ENCODE measurements at regions not wholly inside any gene's neighbourhood (a gene's known extent, or its start where the extent isn't known, plus 50 kb on each side); places are given as distances from the start of the nearest gene placed in this dataset.

- no peak overlapping the region for H3K23ac ChIP-seq (ENCODE audit: low read length in 2 of 2)
- no peak overlapping the region for H2BK15ac ChIP-seq (ENCODE audit: low read depth, poor library complexity, severe bottlenecking)
- no peak overlapping the region for H3K9ac ChIP-seq (ENCODE audit: low read length)
- H3K14ac ChIP-seq (ENCODE audit: low read length in 2 of 2), result no peak overlapping the region
- no peak overlapping the region for H3K4me2 ChIP-seq (ENCODE audit: low read length, poor library complexity, severe bottlenecking)
- H3K36me3 ChIP-seq (ENCODE audit: control insufficient read depth in 1 of 2, insufficient read depth in 2 of 2, low read depth in 1 of 2, low read length in 2 of 2), result no peaks in the 10 kb centered on the region
- DNase-seq, result no peak
- no peak overlapping the region for H2AFZ ChIP-seq (ENCODE audit: low read depth, low read length)
- no peak overlapping the region for H2AK5ac ChIP-seq (ENCODE audit: low read length, severe bottlenecking)
- H3K27ac ChIP-seq (ENCODE audit: low read length, poor library complexity, severe bottlenecking), result no peak overlapping the region
- no peak overlapping the region for H2BK5ac ChIP-seq (ENCODE audit: low read depth, low read length, poor library complexity, severe bottlenecking)
- no peak overlapping the region for H4K8ac ChIP-seq (ENCODE audit: low read length)
- no peak overlapping the region for H2BK120ac ChIP-seq (ENCODE audit: low read depth, low read length)
- no peak overlapping the region for H2BK12ac ChIP-seq (ENCODE audit: low read length in 2 of 2)
- 68% methylated on average over 2 of the region's 2 CpGs for WGBS
- H4K91ac ChIP-seq (ENCODE audit: low read length), result no peak overlapping the region
- no peaks in the 10 kb centered on the region for H3K79me1 ChIP-seq (replicated peaks; ENCODE audit: low read length, poor library complexity, severe bottlenecking)
- H3K4me3 ChIP-seq (ENCODE audit: insufficient read depth in 1 of 2, low read depth in 1 of 2, low read length in 2 of 2), result no peak overlapping the region
- H3K4me1 ChIP-seq (ENCODE audit: control insufficient read depth, insufficient read depth, low read depth, low read length), result no peaks in the 10 kb centered on the region
- H3K27me3 ChIP-seq (ENCODE audit: control insufficient read depth in 1 of 2, insufficient read depth in 1 of 2, low read length in 2 of 2), result no peaks in the 10 kb centered on the region
- H3K18ac ChIP-seq (ENCODE audit: low read depth in 1 of 2, low read length in 2 of 2), result no peak overlapping the region
- H3K9me3 ChIP-seq (ENCODE audit: control insufficient read depth, low read length), result no peaks in the 10 kb centered on the region
- no peak overlapping the region for H3K4ac ChIP-seq (ENCODE audit: low read depth in 1 of 2, low read length in 2 of 2)
These were observed 512.5 kb upstream of the CDH18 start for GRCh38 chr5:20500546-20500945.

- H3K4me3 ChIP-seq (ENCODE audit: insufficient read depth in 1 of 2, low read depth in 1 of 2, low read length in 2 of 2), result no peak overlapping the region
- H3K9ac ChIP-seq (ENCODE audit: low read length), result no peak overlapping the region
- no peak overlapping the region for H2BK5ac ChIP-seq (ENCODE audit: low read depth, low read length, poor library complexity, severe bottlenecking)
- H3K4me1 ChIP-seq (ENCODE audit: control insufficient read depth, insufficient read depth, low read depth, low read length), result no peaks in the 10 kb centered on the region
- H3K9me3 ChIP-seq (ENCODE audit: control insufficient read depth, low read length), result no peaks in the 10 kb centered on the region
- WGBS, result 51% methylated on average over 2 of the region's 3 CpGs
- no peak overlapping the region for H2AFZ ChIP-seq (ENCODE audit: low read depth, low read length)
- H3K36me3 ChIP-seq (ENCODE audit: control insufficient read depth in 1 of 2, insufficient read depth in 2 of 2, low read depth in 1 of 2, low read length in 2 of 2), result no peaks in the 10 kb centered on the region
- no peak overlapping the region for H4K8ac ChIP-seq (ENCODE audit: low read length)
- no peak for DNase-seq
- no peak overlapping the region for H3K18ac ChIP-seq (ENCODE audit: low read depth in 1 of 2, low read length in 2 of 2)
- H3K14ac ChIP-seq (ENCODE audit: low read length in 2 of 2), result no peak overlapping the region
- H4K91ac ChIP-seq (ENCODE audit: low read length), result no peak overlapping the region
- no peaks in the 10 kb centered on the region for H3K79me1 ChIP-seq (replicated peaks; ENCODE audit: low read length, poor library complexity, severe bottlenecking)
- H2BK15ac ChIP-seq (ENCODE audit: low read depth, poor library complexity, severe bottlenecking), result no peak overlapping the region
- H2BK12ac ChIP-seq (ENCODE audit: low read length in 2 of 2), result no peak overlapping the region
- H3K23ac ChIP-seq (ENCODE audit: low read length in 2 of 2), result no peak overlapping the region
- no peak overlapping the region for H2BK120ac ChIP-seq (ENCODE audit: low read depth, low read length)
- H3K4me2 ChIP-seq (ENCODE audit: low read length, poor library complexity, severe bottlenecking), result no peak overlapping the region
- H3K27me3 ChIP-seq (ENCODE audit: control insufficient read depth in 1 of 2, insufficient read depth in 1 of 2, low read length in 2 of 2), result no peaks in the 10 kb centered on the region
- no peak overlapping the region for H3K27ac ChIP-seq (ENCODE audit: low read length, poor library complexity, severe bottlenecking)
- H3K4ac ChIP-seq (ENCODE audit: low read depth in 1 of 2, low read length in 2 of 2), result no peak overlapping the region
- H2AK5ac ChIP-seq (ENCODE audit: low read length, severe bottlenecking), result no peak overlapping the region
These were observed 510.9 kb upstream of the CDH18 start for GRCh38 chr5:20498926-20499325.

- no peak overlapping the region for H4K8ac ChIP-seq (ENCODE audit: low read length)
- H3K18ac ChIP-seq (ENCODE audit: low read depth in 1 of 2, low read length in 2 of 2), result no peak overlapping the region
- H3K4me1 ChIP-seq (ENCODE audit: control insufficient read depth, insufficient read depth, low read depth, low read length), result no peaks in the 10 kb centered on the region
- H3K14ac ChIP-seq (ENCODE audit: low read length in 2 of 2), result no peak overlapping the region
- H3K79me1 ChIP-seq (replicated peaks; ENCODE audit: low read length, poor library complexity, severe bottlenecking), result no peaks in the 10 kb centered on the region
- H2AFZ ChIP-seq (ENCODE audit: low read depth, low read length), result no peak overlapping the region
- no peak overlapping the region for H2BK15ac ChIP-seq (ENCODE audit: low read depth, poor library complexity, severe bottlenecking)
- 100% methylated on average over 1 of the region's 1 CpG for WGBS
- H2BK120ac ChIP-seq (ENCODE audit: low read depth, low read length), result no peak overlapping the region
- H3K36me3 ChIP-seq (ENCODE audit: control insufficient read depth in 1 of 2, insufficient read depth in 2 of 2, low read depth in 1 of 2, low read length in 2 of 2), result no peaks in the 10 kb centered on the region
- H3K4ac ChIP-seq (ENCODE audit: low read depth in 1 of 2, low read length in 2 of 2), result no peak overlapping the region
- H4K91ac ChIP-seq (ENCODE audit: low read length), result no peak overlapping the region
- H3K4me3 ChIP-seq (ENCODE audit: insufficient read depth in 1 of 2, low read depth in 1 of 2, low read length in 2 of 2), result no peak overlapping the region
- H3K27me3 ChIP-seq (ENCODE audit: control insufficient read depth in 1 of 2, insufficient read depth in 1 of 2, low read length in 2 of 2), result no peaks in the 10 kb centered on the region
- no peak overlapping the region for H3K4me2 ChIP-seq (ENCODE audit: low read length, poor library complexity, severe bottlenecking)
- no peak overlapping the region for H3K27ac ChIP-seq (ENCODE audit: low read length, poor library complexity, severe bottlenecking)
- no peak overlapping the region for H2AK5ac ChIP-seq (ENCODE audit: low read length, severe bottlenecking)
- no peak overlapping the region for H3K23ac ChIP-seq (ENCODE audit: low read length in 2 of 2)
- no peak overlapping the region for H3K9ac ChIP-seq (ENCODE audit: low read length)
- no peaks in the 10 kb centered on the region for H3K9me3 ChIP-seq (ENCODE audit: control insufficient read depth, low read length)
- no peak for DNase-seq
- no peak overlapping the region for H2BK12ac ChIP-seq (ENCODE audit: low read length in 2 of 2)
- H2BK5ac ChIP-seq (ENCODE audit: low read depth, low read length, poor library complexity, severe bottlenecking), result no peak overlapping the region
These were observed 510.1 kb upstream of the CDH18 start for GRCh38 chr5:20498102-20498501.

GRCh38 chr5:20497356-20497755, 509.4 kb upstream of the CDH18 start:
- Histone ChIP-seq H2BK15ac (ENCODE audit: low read depth, poor library complexity, severe bottlenecking) (no peak overlapping the region), H3K4ac (ENCODE audit: low read depth in 1 of 2, low read length in 2 of 2) (no peak overlapping the region), H3K14ac (ENCODE audit: low read length in 2 of 2) (no peak overlapping the region), H3K36me3 (ENCODE audit: control insufficient read depth in 1 of 2, insufficient read depth in 2 of 2, low read depth in 1 of 2, low read length in 2 of 2) (no peaks in the 10 kb centered on the region), H4K91ac (ENCODE audit: low read length) (no peak overlapping the region), H3K4me2 (ENCODE audit: low read length, poor library complexity, severe bottlenecking) (no peak overlapping the region), H3K27ac (ENCODE audit: low read length, poor library complexity, severe bottlenecking) (no peak overlapping the region), H3K18ac (ENCODE audit: low read depth in 1 of 2, low read length in 2 of 2) (no peak overlapping the region), H2BK5ac (ENCODE audit: low read depth, low read length, poor library complexity, severe bottlenecking) (no peak overlapping the region), H3K27me3 (ENCODE audit: control insufficient read depth in 1 of 2, insufficient read depth in 1 of 2, low read length in 2 of 2) (no peaks in the 10 kb centered on the region), H2BK120ac (ENCODE audit: low read depth, low read length) (no peak overlapping the region), H2AK5ac (ENCODE audit: low read length, severe bottlenecking) (no peak overlapping the region), H2AFZ (ENCODE audit: low read depth, low read length) (no peak overlapping the region), H3K79me1 (replicated peaks; ENCODE audit: low read length, poor library complexity, severe bottlenecking) (no peaks in the 10 kb centered on the region), H3K4me3 (ENCODE audit: insufficient read depth in 1 of 2, low read depth in 1 of 2, low read length in 2 of 2) (no peak overlapping the region), H4K8ac (ENCODE audit: low read length) (no peak overlapping the region), H2BK12ac (ENCODE audit: low read length in 2 of 2) (no peak overlapping the region), H3K9me3 (ENCODE audit: control insufficient read depth, low read length) (no peaks in the 10 kb centered on the region), H3K4me1 (ENCODE audit: control insufficient read depth, insufficient read depth, low read depth, low read length) (no peaks in the 10 kb centered on the region), H3K9ac (ENCODE audit: low read length) (no peak overlapping the region), H3K23ac (ENCODE audit: low read length in 2 of 2) (no peak overlapping the region)
- WGBS, result 70% methylated on average over 1 of the region's 2 CpGs
- no peak for DNase-seq
